ENCODE measurements at regions not wholly inside any gene's neighbourhood (a gene's known extent, or its start where the extent isn't known, plus 50 kb on each side); places are given as distances from the start of the nearest gene placed in this dataset.

DNA sequence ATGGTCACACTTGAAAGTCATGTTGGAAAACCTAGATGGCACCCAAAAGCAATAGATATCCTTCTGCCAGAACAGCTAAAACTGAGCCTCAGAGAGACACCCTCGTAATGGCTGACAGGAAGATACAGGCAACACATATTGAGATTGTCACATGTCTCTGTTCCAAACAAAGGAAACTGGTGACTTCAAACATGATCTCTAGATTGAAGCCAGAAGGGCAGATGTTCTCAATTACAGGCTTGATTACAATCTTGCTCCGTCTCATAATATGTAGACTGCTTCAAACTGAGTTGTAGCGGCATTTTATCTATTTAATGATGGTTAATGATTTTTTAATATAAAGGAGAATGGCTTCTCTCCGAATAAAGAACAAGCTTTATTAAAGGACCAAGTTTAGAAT, 774.3 kb downstream of the KCTD16 start:
- H3K27me3 ChIP-seq (ENCODE audit: control insufficient read depth, insufficient read depth, low read length): no peaks in the 10 kb centered on the region
- H3K36me3 ChIP-seq (replicated peaks; ENCODE audit: control insufficient read depth, insufficient read depth, low read length): no peaks in the 10 kb centered on the region
- no peak overlapping the region for H3K4me3 ChIP-seq (ENCODE audit: insufficient read depth, low read depth, low read length)
- no peak for DNase-seq

DNA sequence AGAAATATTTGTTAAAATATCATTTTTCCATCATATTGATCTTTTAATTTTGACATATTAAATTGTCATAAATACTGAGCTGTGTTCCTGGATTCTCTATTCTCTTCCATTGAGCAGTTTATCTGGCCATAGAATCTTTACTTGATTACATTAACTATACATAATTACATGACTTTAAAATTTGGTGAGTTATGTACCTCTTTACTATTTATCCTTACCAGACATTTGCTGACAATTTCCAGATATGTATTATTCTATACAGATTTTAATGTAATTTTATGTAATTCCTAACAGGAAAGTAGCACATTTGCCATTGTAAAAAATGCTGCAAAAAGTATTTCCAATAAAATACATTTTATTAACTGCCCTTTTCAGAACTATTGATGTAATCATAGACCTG, 770.3 kb downstream of the KCTD16 start:
- Histone ChIP-seq H3K4me3 (ENCODE audit: insufficient read depth, low read depth, low read length) (no peak overlapping the region), H3K27me3 (ENCODE audit: control insufficient read depth, insufficient read depth, low read length) (no peaks in the 10 kb centered on the region), H3K36me3 (replicated peaks; ENCODE audit: control insufficient read depth, insufficient read depth, low read length) (no peaks in the 10 kb centered on the region)
- DNase-seq: no peak

DNA sequence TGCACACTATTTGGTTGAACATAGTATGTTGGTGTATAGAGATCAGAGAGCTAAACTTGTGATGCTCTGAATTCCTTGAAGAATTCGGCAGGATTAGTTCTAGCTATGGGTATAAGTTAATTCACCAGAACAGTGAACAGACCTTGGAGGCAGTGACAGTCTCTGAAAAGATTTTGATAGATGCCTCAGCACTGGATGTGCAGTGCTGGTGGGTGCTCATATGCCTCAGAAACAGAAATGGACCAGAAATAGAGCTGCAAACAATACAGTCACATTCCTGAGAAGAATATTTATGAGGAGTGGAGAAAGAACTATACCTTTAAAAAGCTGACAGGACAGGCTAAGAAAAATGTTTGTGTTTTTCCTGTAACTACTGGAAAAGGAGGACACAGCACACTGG, 747.7 kb downstream of the KCTD16 start:
- no peaks in the 10 kb centered on the region for H3K27me3 ChIP-seq (ENCODE audit: control insufficient read depth, insufficient read depth, low read length)
- H3K4me3 ChIP-seq (ENCODE audit: insufficient read depth, low read depth, low read length): no peak overlapping the region
- no peak for DNase-seq
- no peaks in the 10 kb centered on the region for H3K36me3 ChIP-seq (replicated peaks; ENCODE audit: control insufficient read depth, insufficient read depth, low read length)

DNA sequence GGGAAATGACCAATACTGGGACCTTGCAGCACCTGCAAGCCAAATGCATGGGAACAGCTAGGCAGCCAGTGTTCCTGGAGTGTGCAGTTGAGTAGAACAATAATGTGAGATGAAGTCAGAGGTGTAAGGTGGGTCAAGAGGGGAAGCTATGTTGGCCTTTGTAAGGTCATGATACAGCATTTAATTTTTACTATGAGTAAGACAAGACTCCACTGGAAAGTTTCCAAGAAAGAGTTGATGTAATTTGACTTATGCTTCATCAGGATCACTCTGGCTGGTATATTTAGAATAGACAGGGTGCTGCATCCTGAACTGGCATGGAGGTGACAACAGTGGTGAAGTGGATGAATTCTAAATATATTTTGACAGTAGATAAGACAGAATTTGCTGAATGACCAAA, 744.8 kb downstream of the KCTD16 start:
- Histone ChIP-seq H3K36me3 (replicated peaks; ENCODE audit: control insufficient read depth, insufficient read depth, low read length) (no peaks in the 10 kb centered on the region), H3K27me3 (ENCODE audit: control insufficient read depth, insufficient read depth, low read length) (no peaks in the 10 kb centered on the region), H3K4me3 (ENCODE audit: insufficient read depth, low read depth, low read length) (no peak overlapping the region)
- DNase-seq: no peak

DNA sequence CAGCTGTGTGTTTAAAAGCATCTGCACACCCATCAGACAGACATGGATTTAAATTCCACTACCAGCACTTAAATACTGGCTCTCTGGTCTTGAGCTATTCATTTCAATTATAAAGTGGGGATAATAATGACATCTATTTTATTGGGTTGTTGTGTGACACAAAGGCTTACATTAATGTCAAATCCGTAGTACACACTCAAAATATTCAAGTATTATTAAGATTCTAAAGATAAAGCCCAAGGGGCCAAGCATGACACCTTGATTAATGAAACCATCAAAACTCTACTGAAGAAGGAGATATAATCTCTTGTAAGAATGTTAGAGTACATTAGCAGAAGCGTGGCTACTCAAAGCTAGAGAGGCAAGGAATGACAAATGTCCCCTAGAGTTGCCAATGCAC, 743.0 kb downstream of the KCTD16 start:
- no peak for DNase-seq
- Histone ChIP-seq H3K4me3 (ENCODE audit: insufficient read depth, low read depth, low read length) (no peak overlapping the region), H3K36me3 (replicated peaks; ENCODE audit: control insufficient read depth, insufficient read depth, low read length) (no peaks in the 10 kb centered on the region), H3K27me3 (ENCODE audit: control insufficient read depth, insufficient read depth, low read length) (no peaks in the 10 kb centered on the region)

DNA sequence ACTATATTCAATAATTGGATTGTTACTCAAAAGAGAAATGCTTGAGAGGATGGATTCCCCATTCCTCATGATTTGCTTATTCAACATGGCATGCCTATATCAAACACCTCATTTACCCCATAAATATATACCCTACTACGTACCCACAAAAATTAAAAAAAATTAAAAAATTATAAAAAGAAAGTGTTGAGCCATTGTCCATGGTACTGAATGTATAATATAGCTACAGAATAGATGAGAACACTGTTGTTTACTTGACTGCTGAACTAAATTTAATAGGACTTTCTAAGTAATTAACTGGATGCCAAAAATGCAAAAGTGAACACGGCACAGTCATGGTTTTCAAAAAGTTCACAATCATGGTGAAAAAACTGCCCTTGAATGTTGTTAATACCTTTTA, 725.8 kb downstream of the KCTD16 start:
- DNase-seq: no peak
- no peak overlapping the region for H3K4me3 ChIP-seq (ENCODE audit: insufficient read depth, low read depth, low read length)
- H3K36me3 ChIP-seq (replicated peaks; ENCODE audit: control insufficient read depth, insufficient read depth, low read length): no peaks in the 10 kb centered on the region
- H3K27me3 ChIP-seq (ENCODE audit: control insufficient read depth, insufficient read depth, low read length): no peaks in the 10 kb centered on the region

DNA sequence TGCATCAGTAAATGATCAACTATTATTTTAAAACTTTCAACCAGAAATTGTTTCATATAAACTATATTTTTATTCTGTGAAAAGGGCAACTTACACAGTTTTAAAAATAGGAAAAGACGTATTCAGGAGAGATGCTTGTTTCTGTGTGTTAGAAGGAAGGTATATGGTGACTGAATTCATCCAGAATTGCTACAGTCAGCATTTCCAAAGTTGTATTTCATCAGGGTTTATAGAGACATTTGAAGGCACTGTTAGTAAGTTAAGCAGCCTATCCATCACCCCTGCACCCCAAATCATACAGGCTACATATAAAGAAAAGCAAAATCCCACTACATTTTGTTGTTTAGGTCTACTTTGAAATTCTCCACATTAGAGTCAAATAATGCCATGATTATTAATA, 716.0 kb downstream of the KCTD16 start:
- Histone ChIP-seq H3K4me3 (ENCODE audit: insufficient read depth, low read depth, low read length) (no peak overlapping the region), H3K27me3 (ENCODE audit: control insufficient read depth, insufficient read depth, low read length) (no peaks in the 10 kb centered on the region), H3K36me3 (replicated peaks; ENCODE audit: control insufficient read depth, insufficient read depth, low read length) (no peaks in the 10 kb centered on the region)
- DNase-seq: no peak

DNA sequence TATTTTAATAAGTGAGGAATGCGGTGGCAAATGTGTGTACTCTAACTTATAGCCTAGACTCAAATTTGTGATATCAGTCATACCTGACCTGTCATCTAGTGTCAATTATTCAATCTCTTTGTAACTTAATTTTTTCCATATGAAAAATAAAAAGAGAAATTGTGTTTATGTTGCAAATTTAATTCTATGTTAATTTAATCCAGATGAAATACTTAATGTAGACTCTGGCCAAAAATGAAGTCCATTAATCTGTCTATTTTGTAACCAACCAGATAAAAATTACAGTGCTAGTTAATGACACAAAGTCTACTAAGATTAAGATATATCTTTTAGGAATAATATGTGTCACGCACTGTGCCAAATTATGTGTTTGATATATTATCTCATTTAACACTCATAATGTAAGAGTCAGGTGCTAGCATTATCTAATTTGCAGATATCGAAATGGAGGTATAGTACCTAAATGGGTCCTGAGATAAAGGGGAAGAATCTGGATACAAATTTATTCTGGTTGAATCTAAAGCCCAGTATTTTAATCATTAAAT, 712.1 kb downstream of the KCTD16 start:
- H3K27me3 ChIP-seq (ENCODE audit: control insufficient read depth, insufficient read depth, low read length): no peaks in the 10 kb centered on the region
- H3K4me3 ChIP-seq (ENCODE audit: insufficient read depth, low read depth, low read length): no peak overlapping the region
- no peak for DNase-seq
- H3K36me3 ChIP-seq (replicated peaks; ENCODE audit: control insufficient read depth, insufficient read depth, low read length): no peaks in the 10 kb centered on the region

DNA sequence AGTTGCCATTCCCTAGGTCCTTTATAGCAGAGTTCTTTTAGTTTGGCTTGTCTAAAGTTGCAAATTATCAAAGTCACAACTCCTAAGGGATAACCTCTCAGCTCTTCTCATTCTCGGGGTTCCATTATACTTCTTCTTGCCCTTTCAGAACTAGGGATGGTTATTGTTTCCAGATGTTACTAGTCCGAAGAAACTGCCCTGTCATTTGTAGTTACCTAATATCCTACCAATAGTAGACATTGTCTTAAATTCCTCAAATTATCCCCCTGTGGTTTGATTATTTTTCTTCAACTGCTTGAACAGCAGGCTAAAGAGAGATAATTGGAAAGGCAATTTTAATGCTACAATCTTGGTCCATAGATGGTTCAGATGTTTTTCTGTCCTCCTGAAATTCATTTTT, 709.8 kb downstream of the KCTD16 start:
- no peaks in the 10 kb centered on the region for H3K36me3 ChIP-seq (replicated peaks; ENCODE audit: control insufficient read depth, insufficient read depth, low read length)
- no peaks in the 10 kb centered on the region for H3K27me3 ChIP-seq (ENCODE audit: control insufficient read depth, insufficient read depth, low read length)
- DNase-seq: no peak
- no peak overlapping the region for H3K4me3 ChIP-seq (ENCODE audit: insufficient read depth, low read depth, low read length)

DNA sequence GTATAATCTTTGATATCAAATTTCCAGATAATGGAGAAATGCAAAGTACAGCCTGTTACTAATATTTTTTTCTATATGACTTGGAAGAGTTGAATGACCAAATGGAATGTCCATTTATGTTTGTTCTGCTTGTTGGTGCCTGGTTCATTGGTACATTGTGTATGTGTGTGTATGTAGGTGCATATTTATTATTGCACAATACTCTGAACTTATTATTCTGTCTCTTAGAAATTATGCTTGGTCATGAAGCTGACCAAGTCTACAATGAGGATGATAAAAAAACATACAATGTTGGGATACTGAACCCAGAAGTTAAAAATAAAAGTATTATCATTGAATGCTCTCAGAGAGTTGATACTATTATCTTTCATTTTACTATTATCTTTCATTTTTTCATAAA, 706.3 kb downstream of the KCTD16 start:
- no peak for DNase-seq
- Histone ChIP-seq H3K4me3 (ENCODE audit: insufficient read depth, low read depth, low read length) (no peak overlapping the region), H3K36me3 (replicated peaks; ENCODE audit: control insufficient read depth, insufficient read depth, low read length) (no peaks in the 10 kb centered on the region), H3K27me3 (ENCODE audit: control insufficient read depth, insufficient read depth, low read length) (no peaks in the 10 kb centered on the region)

DNA sequence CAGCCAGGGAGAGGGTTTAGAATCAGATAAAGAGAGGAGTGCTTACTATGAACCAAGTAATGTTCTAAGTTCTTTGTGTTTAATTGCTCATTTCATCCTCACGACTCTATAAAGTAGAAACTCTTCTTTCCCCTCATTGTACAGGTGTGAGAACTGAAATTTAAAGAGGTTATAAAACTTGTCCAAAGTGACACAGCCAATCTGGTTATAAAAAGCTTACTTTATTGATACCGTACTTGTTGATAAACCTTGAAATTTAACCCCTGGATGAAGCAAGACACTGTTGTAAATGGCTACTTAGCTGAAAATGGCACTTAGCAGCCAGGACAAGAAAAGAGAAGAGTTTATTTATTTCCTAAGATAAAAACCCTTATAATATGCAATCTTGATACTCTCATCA, 702.4 kb downstream of the KCTD16 start:
- H3K36me3 ChIP-seq (replicated peaks; ENCODE audit: control insufficient read depth, insufficient read depth, low read length): no peaks in the 10 kb centered on the region
- no peaks in the 10 kb centered on the region for H3K27me3 ChIP-seq (ENCODE audit: control insufficient read depth, insufficient read depth, low read length)
- DNase-seq: no peak
- H3K4me3 ChIP-seq (ENCODE audit: insufficient read depth, low read depth, low read length): no peak overlapping the region

DNA sequence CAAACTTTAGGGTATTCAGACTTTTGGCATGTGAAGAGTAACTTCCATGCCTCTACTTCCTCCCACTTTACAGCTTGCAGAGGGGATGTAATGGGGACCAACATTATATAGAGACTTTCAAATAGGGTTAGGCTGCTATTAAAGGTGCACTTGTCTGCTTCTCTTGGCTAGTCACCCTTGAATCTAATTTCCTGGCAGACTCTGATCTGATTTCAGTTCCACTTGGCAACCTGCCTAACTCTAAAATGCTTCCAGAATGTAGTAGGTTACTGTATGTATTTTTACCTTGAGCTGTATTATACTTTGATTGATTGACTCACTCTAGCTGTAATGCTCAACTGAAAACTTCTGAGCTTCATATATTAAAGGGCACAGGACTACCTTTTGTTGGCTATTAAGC, 693.4 kb downstream of the KCTD16 start:
- Histone ChIP-seq H3K36me3 (replicated peaks; ENCODE audit: control insufficient read depth, insufficient read depth, low read length) (no peaks in the 10 kb centered on the region), H3K4me3 (ENCODE audit: insufficient read depth, low read depth, low read length) (no peak overlapping the region), H3K27me3 (ENCODE audit: control insufficient read depth, insufficient read depth, low read length) (no peaks in the 10 kb centered on the region)
- no peak for DNase-seq

DNA sequence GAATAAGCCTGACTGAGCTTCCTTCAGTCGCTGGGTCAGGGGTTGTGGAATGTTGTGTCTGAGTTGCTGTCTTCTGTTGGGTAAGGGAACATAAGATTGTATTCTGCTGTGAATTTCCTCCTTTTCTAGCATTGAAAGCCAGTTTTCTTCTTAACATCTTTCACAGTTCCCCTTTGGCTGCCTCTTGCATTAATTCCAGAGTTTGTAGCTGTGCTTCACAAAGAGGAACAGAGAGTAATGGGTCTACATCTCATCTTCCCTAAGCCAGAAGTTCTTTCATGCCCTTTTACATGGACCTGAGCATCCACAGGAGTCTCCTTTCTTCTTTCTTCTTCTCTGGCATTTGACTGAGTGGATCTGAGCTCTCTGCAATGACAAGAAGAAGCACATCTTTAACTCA, 686.8 kb downstream of the KCTD16 start:
- H3K4me3 ChIP-seq (ENCODE audit: insufficient read depth, low read depth, low read length): no peak overlapping the region
- no peak for DNase-seq
- no peaks in the 10 kb centered on the region for H3K36me3 ChIP-seq (replicated peaks; ENCODE audit: control insufficient read depth, insufficient read depth, low read length)
- no peaks in the 10 kb centered on the region for H3K27me3 ChIP-seq (ENCODE audit: control insufficient read depth, insufficient read depth, low read length)

DNA sequence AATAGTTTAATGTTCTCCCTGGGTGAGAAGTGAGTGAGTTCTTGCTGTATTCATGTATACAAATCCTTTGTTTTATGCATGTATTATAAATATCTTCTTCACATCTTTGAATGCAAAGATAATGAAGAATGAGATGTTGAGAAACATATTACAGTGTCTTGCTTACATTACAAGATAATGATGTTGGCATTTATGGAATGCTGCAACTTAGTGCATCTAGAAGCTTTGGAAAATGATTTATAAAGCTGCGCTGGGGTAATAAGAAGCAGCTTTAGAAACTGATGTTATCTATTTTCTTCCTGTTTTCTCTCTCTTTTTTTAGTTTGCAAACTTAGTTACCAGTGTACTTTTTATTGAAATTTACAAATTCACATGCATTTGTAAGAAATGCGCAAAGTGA, 673.4 kb downstream of the KCTD16 start:
- no peak for DNase-seq
- Histone ChIP-seq H3K36me3 (replicated peaks; ENCODE audit: control insufficient read depth, insufficient read depth, low read length) (no peaks in the 10 kb centered on the region), H3K4me3 (ENCODE audit: insufficient read depth, low read depth, low read length) (no peak overlapping the region), H3K27me3 (ENCODE audit: control insufficient read depth, insufficient read depth, low read length) (no peaks in the 10 kb centered on the region)

DNA sequence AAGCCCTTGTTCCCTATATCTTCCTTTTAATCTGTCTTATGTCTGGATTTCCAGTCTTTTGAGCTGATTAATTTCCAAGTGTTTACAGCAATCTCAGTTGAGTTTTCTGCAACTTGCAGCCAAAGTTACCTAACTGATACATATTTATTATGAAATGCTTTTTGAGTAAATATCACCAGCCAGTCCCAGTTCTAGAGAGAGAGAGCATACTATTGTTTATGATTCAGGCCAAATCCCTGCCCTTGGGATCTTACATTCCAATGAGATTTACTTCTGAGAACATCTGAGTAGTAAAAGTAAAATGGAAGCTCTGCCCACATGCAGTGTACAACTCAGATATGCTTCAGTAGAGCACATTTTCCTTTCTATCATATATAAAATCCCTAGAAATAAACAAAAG, 661.7 kb downstream of the KCTD16 start:
- Histone ChIP-seq H3K27me3 (ENCODE audit: control insufficient read depth, insufficient read depth, low read length) (no peaks in the 10 kb centered on the region), H3K36me3 (replicated peaks; ENCODE audit: control insufficient read depth, insufficient read depth, low read length) (no peaks in the 10 kb centered on the region), H3K4me3 (ENCODE audit: insufficient read depth, low read depth, low read length) (no peak overlapping the region)
- DNase-seq: no peak

DNA sequence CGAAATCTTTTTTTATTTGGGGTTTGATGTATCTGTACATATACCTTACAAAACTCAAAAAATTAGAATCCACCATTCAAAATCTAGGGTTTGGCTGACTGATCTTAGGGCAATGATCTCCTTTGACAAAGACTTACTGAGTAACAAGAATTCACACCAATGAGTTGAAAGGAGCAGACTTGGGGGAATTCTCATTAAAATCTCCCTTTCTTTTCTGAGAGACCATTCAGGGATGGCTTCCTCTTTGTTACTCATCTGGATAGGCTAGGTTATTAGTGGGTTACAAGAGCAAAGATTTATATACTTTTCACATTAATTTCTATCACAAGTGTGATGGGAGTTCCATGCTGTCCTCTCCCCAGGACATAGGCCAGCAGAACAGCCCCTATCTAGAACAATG, 661.0 kb downstream of the KCTD16 start:
- no peak for DNase-seq
- Histone ChIP-seq H3K36me3 (replicated peaks; ENCODE audit: control insufficient read depth, insufficient read depth, low read length) (no peaks in the 10 kb centered on the region), H3K27me3 (ENCODE audit: control insufficient read depth, insufficient read depth, low read length) (no peaks in the 10 kb centered on the region), H3K4me3 (ENCODE audit: insufficient read depth, low read depth, low read length) (no peak overlapping the region)
